GM23338 (cell line): ENCODE measurements at regions not wholly inside any gene's neighbourhood (a gene's known extent, or its start where the extent isn't known, plus 50 kb on each side); places are given as distances from the start of the nearest gene placed in this dataset.

Source experiments
- ATAC-seq: fragments of 200-7000 bp; cut with Tn5 transposase; 3 replicates; pipeline ENCODE4 v1.9.1; 2020
- DNase-seq: peaks from one replicate; pipeline ENCODE4 v3.0.0-alpha.2; 2015; ENCODE audit warnings: low spot score
- H2AFZ ChIP-seq: fragments of 200-600 bp; sonication (generic); 2 replicates; pipeline ENCODE4 v1.8.0; 2016; ENCODE audit warnings: antibody characterized with exemption, mild to moderate bottlenecking, moderate library complexity
- H3F3A ChIP-seq: fragments of 200-600 bp; sonication (generic); replicated peaks from 2 replicates; pipeline ENCODE4 v1.8.0; 2017; ENCODE audit warnings: antibody characterized with exemption, mixed run types, low read depth
- H3K27ac ChIP-seq: fragments of 200-600 bp; sonication (generic); 2 replicates; pipeline ENCODE4 v1.6.1; 2016; ENCODE audit warnings: low read depth
- H3K27me3 ChIP-seq: fragments of 200-600 bp; sonication (generic); 2 replicates; pipeline ENCODE4 v1.8.0; 2016; ENCODE audit warnings: mild to moderate bottlenecking, mixed run types, moderate library complexity; ENCODE audit not compliant: insufficient read depth
- H3K36me3 ChIP-seq: fragments of 200-600 bp; sonication (generic); 2 replicates; pipeline ENCODE4 v1.8.0; 2016; ENCODE audit warnings: mild to moderate bottlenecking; ENCODE audit not compliant: insufficient read depth
- H3K4me1 ChIP-seq: fragments of 200-600 bp; sonication (generic); 2 replicates; pipeline ENCODE4 v1.8.0; 2016; ENCODE audit warnings: mild to moderate bottlenecking, moderate library complexity; ENCODE audit not compliant: insufficient read depth
- H3K4me2 ChIP-seq: fragments of 200-600 bp; sonication (generic); 2 replicates; pipeline ENCODE4 v1.7.1; 2017; ENCODE audit warnings: mixed run types
- H3K4me3 ChIP-seq: fragments of 200-600 bp; sonication (generic); 2 replicates; pipeline ENCODE4 v1.6.1; 2016; ENCODE audit warnings: mixed run types
- H3K79me2 ChIP-seq: fragments of 200-600 bp; sonication (generic); replicated peaks from 2 replicates; pipeline ENCODE4 v1.8.0; 2017; ENCODE audit warnings: mild to moderate bottlenecking; ENCODE audit not compliant: insufficient read depth
- H3K9me2 ChIP-seq: fragments of 200-600 bp; sonication (generic); 2 replicates; pipeline ENCODE4 v1.8.0; 2017; ENCODE audit not compliant: insufficient read depth
- H4K20me1 ChIP-seq: fragments of 200-600 bp; sonication (generic); replicated peaks from 2 replicates; pipeline ENCODE4 v1.8.0; 2017; ENCODE audit warnings: mild to moderate bottlenecking; ENCODE audit not compliant: insufficient read depth
- H3K27ac Mint-ChIP-seq: 2 replicates; pipeline ENCODE4 v1.8.0; 2020; ENCODE audit warnings: inconsistent platforms, mild to moderate bottlenecking, moderate library complexity, mixed read lengths
- H3K27me3 Mint-ChIP-seq: 3 replicates; pipeline ENCODE4 v1.8.0; 2022; ENCODE audit warnings: low read depth, mild to moderate bottlenecking, moderate library complexity, mixed read lengths, inconsistent platforms; ENCODE audit not compliant: insufficient read depth, poor library complexity
- H3K36me3 Mint-ChIP-seq: 3 replicates; pipeline ENCODE4 v1.8.0; 2021; ENCODE audit warnings: low read depth, mild to moderate bottlenecking, inconsistent platforms, moderate library complexity, mixed read lengths
- H3K4me1 Mint-ChIP-seq: 3 replicates; pipeline ENCODE4 v1.8.0; 2020; ENCODE audit warnings: mild to moderate bottlenecking, inconsistent platforms, mixed read lengths
- H3K4me3 Mint-ChIP-seq: 3 replicates; pipeline ENCODE4 v1.8.0; 2021; ENCODE audit warnings: moderate library complexity, mild to moderate bottlenecking, inconsistent platforms, mixed read lengths
- H3K9me3 Mint-ChIP-seq: 3 replicates; pipeline ENCODE4 v1.8.0; 2020; ENCODE audit warnings: moderate library complexity, mild to moderate bottlenecking, inconsistent platforms, mixed read lengths
- CREB1 ChIP-seq: fragments of 250-450 bp; sonication (Bioruptor Pico); IDR thresholded peaks from 2 replicates; pipeline ENCODE4 v1.5.0; 2020; ENCODE audit warnings: low read depth, mild to moderate bottlenecking, moderate library complexity
- EZH2 ChIP-seq: fragments of 200-600 bp; sonication (generic); IDR thresholded peaks from one replicate; pipeline ENCODE4 v1.8.0; 2017; ENCODE audit warnings: antibody characterized with exemption, mild to moderate bottlenecking, low read depth; ENCODE audit not compliant: unreplicated experiment
- JUNB ChIP-seq: IDR thresholded peaks from one replicate; pipeline ENCODE4 v1.6.1; 2016; ENCODE audit warnings: antibody characterized with exemption; ENCODE audit not compliant: unreplicated experiment
- NANOG ChIP-seq: IDR thresholded peaks from 2 replicates; pipeline ENCODE4 v1.6.1; 2016; ENCODE audit warnings: antibody characterized with exemption, borderline replicate concordance
- POLR2AphosphoS5 ChIP-seq: IDR thresholded peaks from 2 replicates; pipeline ENCODE4 v1.6.1; 2016; ENCODE audit warnings: antibody characterized with exemption, low read depth
- ZNF114 ChIP-seq: fragments of 250-450 bp; sonication (Bioruptor Pico); IDR thresholded peaks from 2 replicates; pipeline ENCODE4 v1.5.0; 2020; ENCODE audit warnings: mild to moderate bottlenecking, moderate library complexity
- ZNF331 ChIP-seq: fragments of 250-450 bp; sonication (Bioruptor Pico); IDR thresholded peaks from 2 replicates; pipeline ENCODE4 v1.5.0; 2020; ENCODE audit warnings: low read depth, mild to moderate bottlenecking, moderate library complexity
- TF ChIP-seq, protein P1 (sequence below): IDR thresholded peaks from 2 replicates; pipeline ENCODE4 v1.6.1; 2016; ENCODE audit warnings: antibody characterized with exemption
- TF ChIP-seq, protein P2 (sequence below): fragments of 250-450 bp; sonication (Bioruptor Pico); IDR thresholded peaks from 2 replicates; pipeline ENCODE4 v1.5.0; 2020; ENCODE audit warnings: mild to moderate bottlenecking, moderate library complexity

DNA sequence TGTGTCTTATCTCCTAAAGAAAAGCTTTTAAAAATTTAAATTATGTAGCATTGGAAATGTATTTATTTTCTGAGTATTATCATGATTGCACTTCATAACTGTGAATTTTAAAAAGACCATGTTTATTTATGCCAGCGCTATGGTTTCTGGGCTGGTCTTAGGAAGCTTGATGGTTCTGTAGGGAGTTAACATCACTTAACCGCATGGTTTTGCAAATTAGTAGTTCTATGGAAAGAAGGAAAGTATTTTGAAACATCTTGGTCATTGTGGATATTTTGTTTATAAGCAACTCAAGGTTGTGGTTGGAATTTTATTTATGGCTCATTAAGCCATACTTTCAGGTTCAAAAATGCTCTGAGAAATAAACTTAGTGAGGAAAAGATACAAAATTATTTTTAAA, 549.4 kb downstream of the STK39 start:
- peak overlapping the region; percentile 61; the same call in 1 of the 2 replicates for H3K27ac Mint-ChIP-seq
- no peak for TF ChIP-seq POLR2AphosphoS5
- TF ChIP-seq, protein P1, sequence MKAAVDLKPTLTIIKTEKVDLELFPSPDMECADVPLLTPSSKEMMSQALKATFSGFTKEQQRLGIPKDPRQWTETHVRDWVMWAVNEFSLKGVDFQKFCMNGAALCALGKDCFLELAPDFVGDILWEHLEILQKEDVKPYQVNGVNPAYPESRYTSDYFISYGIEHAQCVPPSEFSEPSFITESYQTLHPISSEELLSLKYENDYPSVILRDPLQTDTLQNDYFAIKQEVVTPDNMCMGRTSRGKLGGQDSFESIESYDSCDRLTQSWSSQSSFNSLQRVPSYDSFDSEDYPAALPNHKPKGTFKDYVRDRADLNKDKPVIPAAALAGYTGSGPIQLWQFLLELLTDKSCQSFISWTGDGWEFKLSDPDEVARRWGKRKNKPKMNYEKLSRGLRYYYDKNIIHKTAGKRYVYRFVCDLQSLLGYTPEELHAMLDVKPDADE, result no peak
- no peak for TF ChIP-seq NANOG
- TF ChIP-seq ZNF331 (CRISPR knock-in tag), result no peak
- TF ChIP-seq EZH2, result no peak
- TF ChIP-seq ZNF114 (CRISPR knock-in tag), result no peak

DNA sequence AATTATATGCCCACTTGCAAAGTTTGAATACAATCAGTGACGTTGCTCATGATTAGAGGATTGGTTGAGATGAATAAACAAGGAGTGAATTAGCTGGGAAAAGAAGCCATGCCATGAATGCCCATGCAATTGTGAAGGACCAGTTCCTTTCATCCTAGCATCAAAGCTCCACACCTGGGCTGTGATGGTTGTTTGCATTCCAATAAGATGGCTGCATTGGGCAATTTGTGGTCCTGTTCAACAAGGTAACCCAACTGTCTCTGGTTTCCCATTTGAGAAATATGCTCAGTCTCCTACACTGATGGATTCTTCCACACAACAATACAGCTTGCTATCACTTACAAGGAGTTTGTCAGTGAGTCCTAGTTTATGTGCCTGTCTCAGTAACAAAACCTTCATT, 550.2 kb downstream of the STK39 start:
- H3K27me3 ChIP-seq, result no peaks in the 10 kb centered on the region
- H3K36me3 Mint-ChIP-seq, result no peaks in the 10 kb centered on the region
- H2AFZ ChIP-seq, result no peak overlapping the region
- ATAC-seq (peak; percentile 71), DNase-seq (peak; percentile 68)
- H3K9me2 ChIP-seq, result no peaks in the 10 kb centered on the region
- peak overlapping the region; percentile 63; the same call in 1 of the 2 replicates for H3K27ac Mint-ChIP-seq
- H3K79me2 ChIP-seq, result no peaks in the 10 kb centered on the region
- H3K27ac ChIP-seq, result peak overlapping the region; percentile 92
- no peaks in the 10 kb centered on the region for H3K9me3 Mint-ChIP-seq
- H3K4me3 ChIP-seq, result peak overlapping the region; percentile 24
- H3F3A ChIP-seq, result 0 out of 2 replicates have a peak, but pooled peaks cover 7% of the 10 kb centered on the region
- H3K4me2 ChIP-seq, result peak overlapping the region; percentile 53
- no peak overlapping the region for H3K4me3 Mint-ChIP-seq
- H4K20me1 ChIP-seq, result no peaks in the 10 kb centered on the region
- TF ChIP-seq JUNB (no peak), ZNF114 (CRISPR knock-in tag) (peak; percentile 78; the same call in 1 of the 2 replicates), NANOG (peak; percentile 79; the same call in 1 of the 2 replicates), CREB1 (CRISPR knock-in tag) (no peak)
- TF ChIP-seq, protein P2, sequence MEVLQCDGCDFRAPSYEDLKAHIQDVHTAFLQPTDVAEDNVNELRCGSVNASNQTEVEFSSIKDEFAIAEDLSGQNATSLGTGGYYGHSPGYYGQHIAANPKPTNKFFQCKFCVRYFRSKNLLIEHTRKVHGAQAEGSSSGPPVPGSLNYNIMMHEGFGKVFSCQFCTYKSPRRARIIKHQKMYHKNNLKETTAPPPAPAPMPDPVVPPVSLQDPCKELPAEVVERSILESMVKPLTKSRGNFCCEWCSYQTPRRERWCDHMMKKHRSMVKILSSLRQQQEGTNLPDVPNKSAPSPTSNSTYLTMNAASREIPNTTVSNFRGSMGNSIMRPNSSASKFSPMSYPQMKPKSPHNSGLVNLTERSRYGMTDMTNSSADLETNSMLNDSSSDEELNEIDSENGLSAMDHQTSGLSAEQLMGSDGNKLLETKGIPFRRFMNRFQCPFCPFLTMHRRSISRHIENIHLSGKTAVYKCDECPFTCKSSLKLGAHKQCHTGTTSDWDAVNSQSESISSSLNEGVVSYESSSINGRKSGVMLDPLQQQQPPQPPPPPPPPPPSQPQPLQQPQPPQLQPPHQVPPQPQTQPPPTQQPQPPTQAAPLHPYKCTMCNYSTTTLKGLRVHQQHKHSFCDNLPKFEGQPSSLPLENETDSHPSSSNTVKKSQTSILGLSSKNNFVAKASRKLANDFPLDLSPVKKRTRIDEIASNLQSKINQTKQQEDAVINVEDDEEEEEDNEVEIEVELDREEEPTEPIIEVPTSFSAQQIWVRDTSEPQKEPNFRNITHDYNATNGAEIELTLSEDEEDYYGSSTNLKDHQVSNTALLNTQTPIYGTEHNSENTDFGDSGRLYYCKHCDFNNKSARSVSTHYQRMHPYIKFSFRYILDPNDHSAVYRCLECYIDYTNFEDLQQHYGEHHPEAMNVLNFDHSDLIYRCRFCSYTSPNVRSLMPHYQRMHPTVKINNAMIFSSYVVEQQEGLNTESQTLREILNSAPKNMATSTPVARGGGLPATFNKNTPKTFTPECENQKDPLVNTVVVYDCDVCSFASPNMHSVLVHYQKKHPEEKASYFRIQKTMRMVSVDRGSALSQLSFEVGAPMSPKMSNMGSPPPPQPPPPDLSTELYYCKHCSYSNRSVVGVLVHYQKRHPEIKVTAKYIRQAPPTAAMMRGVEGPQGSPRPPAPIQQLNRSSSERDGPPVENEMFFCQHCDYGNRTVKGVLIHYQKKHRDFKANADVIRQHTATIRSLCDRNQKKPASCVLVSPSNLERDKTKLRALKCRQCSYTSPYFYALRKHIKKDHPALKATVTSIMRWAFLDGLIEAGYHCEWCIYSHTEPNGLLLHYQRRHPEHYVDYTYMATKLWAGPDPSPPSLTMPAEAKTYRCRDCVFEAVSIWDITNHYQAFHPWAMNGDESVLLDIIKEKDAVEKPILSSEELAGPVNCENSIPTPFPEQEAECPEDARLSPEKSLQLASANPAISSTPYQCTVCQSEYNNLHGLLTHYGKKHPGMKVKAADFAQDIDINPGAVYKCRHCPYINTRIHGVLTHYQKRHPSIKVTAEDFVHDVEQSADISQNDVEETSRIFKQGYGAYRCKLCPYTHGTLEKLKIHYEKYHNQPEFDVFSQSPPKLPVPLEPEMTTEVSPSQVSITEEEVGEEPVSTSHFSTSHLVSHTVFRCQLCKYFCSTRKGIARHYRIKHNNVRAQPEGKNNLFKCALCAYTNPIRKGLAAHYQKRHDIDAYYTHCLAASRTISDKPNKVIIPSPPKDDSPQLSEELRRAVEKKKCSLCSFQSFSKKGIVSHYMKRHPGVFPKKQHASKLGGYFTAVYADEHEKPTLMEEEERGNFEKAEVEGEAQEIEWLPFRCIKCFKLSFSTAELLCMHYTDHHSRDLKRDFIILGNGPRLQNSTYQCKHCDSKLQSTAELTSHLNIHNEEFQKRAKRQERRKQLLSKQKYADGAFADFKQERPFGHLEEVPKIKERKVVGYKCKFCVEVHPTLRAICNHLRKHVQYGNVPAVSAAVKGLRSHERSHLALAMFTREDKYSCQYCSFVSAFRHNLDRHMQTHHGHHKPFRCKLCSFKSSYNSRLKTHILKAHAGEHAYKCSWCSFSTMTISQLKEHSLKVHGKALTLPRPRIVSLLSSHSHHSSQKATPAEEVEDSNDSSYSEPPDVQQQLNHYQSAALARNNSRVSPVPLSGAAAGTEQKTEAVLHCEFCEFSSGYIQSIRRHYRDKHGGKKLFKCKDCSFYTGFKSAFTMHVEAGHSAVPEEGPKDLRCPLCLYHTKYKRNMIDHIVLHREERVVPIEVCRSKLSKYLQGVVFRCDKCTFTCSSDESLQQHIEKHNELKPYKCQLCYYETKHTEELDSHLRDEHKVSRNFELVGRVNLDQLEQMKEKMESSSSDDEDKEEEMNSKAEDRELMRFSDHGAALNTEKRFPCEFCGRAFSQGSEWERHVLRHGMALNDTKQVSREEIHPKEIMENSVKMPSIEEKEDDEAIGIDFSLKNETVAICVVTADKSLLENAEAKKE (CRISPR knock-in tag), result peak; percentile 91; the same call in 1 of the 2 replicates
- H3K36me3 ChIP-seq, result no peaks in the 10 kb centered on the region
- H3K4me1 ChIP-seq, result peaks cover 33% of the 10 kb centered on the region
- peaks cover 41% of the 10 kb centered on the region for H3K4me1 Mint-ChIP-seq
- H3K27me3 Mint-ChIP-seq, result no peaks in the 10 kb centered on the region

More for the DNA sequence above, 549.4 kb downstream of the STK39 start:
- H3K27me3 ChIP-seq, result no peaks in the 10 kb centered on the region
- ATAC-seq (no peak), DNase-seq (no peak)
- no peak overlapping the region for H2AFZ ChIP-seq
- peak overlapping the region; percentile 92 for H3K27ac ChIP-seq
- no peaks in the 10 kb centered on the region for H3K9me2 ChIP-seq
- peaks cover 41% of the 10 kb centered on the region for H3K4me1 Mint-ChIP-seq
- H3K4me3 ChIP-seq, result peak overlapping the region; percentile 24; the same call in 1 of the 2 replicates
- H3K9me3 Mint-ChIP-seq, result no peaks in the 10 kb centered on the region
- H3K4me1 ChIP-seq, result peaks cover 33% of the 10 kb centered on the region
- peak overlapping the region; percentile 53 for H3K4me2 ChIP-seq
- H3F3A ChIP-seq, result 0 out of 2 replicates have a peak, but pooled peaks cover 7% of the 10 kb centered on the region
- H3K79me2 ChIP-seq, result no peaks in the 10 kb centered on the region
- H3K36me3 Mint-ChIP-seq, result no peaks in the 10 kb centered on the region
- no peaks in the 10 kb centered on the region for H4K20me1 ChIP-seq
- no peaks in the 10 kb centered on the region for H3K27me3 Mint-ChIP-seq
- H3K4me3 Mint-ChIP-seq, result no peak overlapping the region
- H3K36me3 ChIP-seq, result no peaks in the 10 kb centered on the region
